Adrenal gland (tissue), 5 donors: ENCODE measurements at regions not wholly inside any gene's neighbourhood (a gene's known extent, or its start where the extent isn't known, plus 50 kb on each side); places are given as distances from the start of the nearest gene placed in this dataset.

ENCODE experiments used
- POLR2A ChIP-seq, 2 donors: fragments of 450-650 bp; IDR thresholded peaks; one replicate each; pipeline ENCODE4 v1.6.1; 2017; ENCODE audit warnings: antibody characterized with exemption in 2 of 2, mild to moderate bottlenecking in 2 of 2, moderate library complexity in 1 of 2
- TF ChIP-seq, protein P1 (sequence below), 6 experiments: fragments of 450-650 bp in 4 of 6; fragments of 200-600 bp in 2 of 6; sonication (generic) in 1 of 6; IDR thresholded peaks; 1 replicate in 5 of 6; 2 replicates in 1 of 6; pipeline versions ENCODE4 v1.5.1 to v1.8.0; 2016 to 2021; ENCODE audit warnings: antibody characterized with exemption in 6 of 6, mild to moderate bottlenecking in 2 of 6, moderate library complexity in 1 of 6
- donor health status: DM: no; HTN: no; CAD: no.

- TF ChIP-seq, protein P1, sequence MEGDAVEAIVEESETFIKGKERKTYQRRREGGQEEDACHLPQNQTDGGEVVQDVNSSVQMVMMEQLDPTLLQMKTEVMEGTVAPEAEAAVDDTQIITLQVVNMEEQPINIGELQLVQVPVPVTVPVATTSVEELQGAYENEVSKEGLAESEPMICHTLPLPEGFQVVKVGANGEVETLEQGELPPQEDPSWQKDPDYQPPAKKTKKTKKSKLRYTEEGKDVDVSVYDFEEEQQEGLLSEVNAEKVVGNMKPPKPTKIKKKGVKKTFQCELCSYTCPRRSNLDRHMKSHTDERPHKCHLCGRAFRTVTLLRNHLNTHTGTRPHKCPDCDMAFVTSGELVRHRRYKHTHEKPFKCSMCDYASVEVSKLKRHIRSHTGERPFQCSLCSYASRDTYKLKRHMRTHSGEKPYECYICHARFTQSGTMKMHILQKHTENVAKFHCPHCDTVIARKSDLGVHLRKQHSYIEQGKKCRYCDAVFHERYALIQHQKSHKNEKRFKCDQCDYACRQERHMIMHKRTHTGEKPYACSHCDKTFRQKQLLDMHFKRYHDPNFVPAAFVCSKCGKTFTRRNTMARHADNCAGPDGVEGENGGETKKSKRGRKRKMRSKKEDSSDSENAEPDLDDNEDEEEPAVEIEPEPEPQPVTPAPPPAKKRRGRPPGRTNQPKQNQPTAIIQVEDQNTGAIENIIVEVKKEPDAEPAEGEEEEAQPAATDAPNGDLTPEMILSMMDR (IDR thresholded peaks at IDR 0.05): no peak
- TF ChIP-seq POLR2A (IDR thresholded peaks at IDR 0.05): no peak
These were observed 105.1 kb upstream of the SMIM23 start for GRCh38 chr5:171680485-171680884.
